IMR-90 (cell line): ENCODE measurements at regions not wholly inside any gene's neighbourhood (a gene's known extent, or its start where the extent isn't known, plus 50 kb on each side); places are given as distances from the start of the nearest gene placed in this dataset.

Experiments used
- ATAC-seq: fragments of 200-7000 bp; cut with Tn5 transposase; 2 replicates; pipeline ENCODE4 v1.9.1; 2020; ENCODE audit warnings: low read depth, mild to moderate bottlenecking, moderate library complexity
- BruUV-seq: library from RNA; stranded (reverse); fragments of 400-500 nt; replicated peaks from 2 replicates; lab custom pipeline; 2021; lab: Mats Ljungman, UMichigan
- CTCF ChIA-PET: fragments of 300-600 bp; formaldehyde crosslinking; extraction: SDS; loops from one replicate; lab custom pipeline; 2021; ENCODE audit warnings: antibody characterized with exemption; lab: Yijun Ruan, JAX
- POLR2A ChIA-PET: fragments of 300-600 bp; sonication (Branson Sonifier 250); formaldehyde crosslinking; loops from one replicate; lab custom pipeline; 2022; ENCODE audit warnings: antibody characterized with exemption; ENCODE audit not compliant: unreplicated experiment; lab: Charles Lee
- DNase-seq: peaks from one replicate; pipeline ENCODE4 v3.0.0; 2013
- H2AFZ ChIP-seq: replicated peaks from 2 replicates; pipeline ENCODE3; 2013; ENCODE audit warnings: low read length, mild to moderate bottlenecking; ENCODE audit not compliant: poor library complexity
- H2AK5ac ChIP-seq: 2 replicates; pipeline ENCODE4 v1.6.1; 2013; ENCODE audit warnings: low read depth, low read length, inconsistent platforms
- H2AK9ac ChIP-seq: replicated peaks from 2 replicates; pipeline ENCODE3; 2013; ENCODE audit warnings: mild to moderate bottlenecking, low read depth, low read length, moderate library complexity; ENCODE audit not compliant: poor library complexity
- H2BK120ac ChIP-seq: 2 replicates; pipeline ENCODE4 v1.6.1; 2013; ENCODE audit warnings: low read depth, low read length, inconsistent platforms
- H2BK15ac ChIP-seq: 3 replicates; pipeline ENCODE4 v1.6.1; 2013; ENCODE audit warnings: low read depth, low read length, inconsistent platforms
- H2BK20ac ChIP-seq: 2 replicates; pipeline ENCODE4 v1.6.1; 2013; ENCODE audit warnings: low read depth, mild to moderate bottlenecking, inconsistent platforms, low read length, moderate library complexity
- H2BK5ac ChIP-seq: 2 replicates; pipeline ENCODE4 v1.6.1; 2013; ENCODE audit warnings: mild to moderate bottlenecking, low read depth, low read length, inconsistent platforms; ENCODE audit not compliant: poor library complexity, severe bottlenecking
- H3K14ac ChIP-seq: replicated peaks from 2 replicates; pipeline ENCODE4 v1.6.1; 2013; ENCODE audit warnings: low read depth, low read length, inconsistent platforms
- H3K18ac ChIP-seq: 2 replicates; pipeline ENCODE4 v1.6.1; 2013; ENCODE audit warnings: low read depth, low read length, control low read depth
- H3K23ac ChIP-seq: 2 replicates; pipeline ENCODE4 v1.6.1; 2013; ENCODE audit warnings: low read depth, low read length, inconsistent platforms
- H3K27ac ChIP-seq: 2 replicates; pipeline ENCODE4 v1.5.1; 2013; ENCODE audit warnings: mild to moderate bottlenecking, control low read depth, low read length; ENCODE audit not compliant: insufficient read depth
- H3K27me3 ChIP-seq: 2 replicates; pipeline ENCODE4 v1.6.1; 2013; ENCODE audit warnings: low read length; ENCODE audit not compliant: control insufficient read depth, insufficient read depth
- H3K36me3 ChIP-seq: 2 replicates; pipeline ENCODE4 v1.6.1; 2013; ENCODE audit warnings: low read length, mixed read lengths; ENCODE audit not compliant: control insufficient read depth, insufficient read depth
- H3K4ac ChIP-seq: 2 replicates; pipeline ENCODE4 v1.6.1; 2013; ENCODE audit warnings: low read depth, low read length, inconsistent platforms
- H3K4me1 ChIP-seq: 2 replicates; pipeline ENCODE4 v1.6.1; 2013; ENCODE audit warnings: low read length, mixed read lengths; ENCODE audit not compliant: control insufficient read depth, insufficient read depth
- H3K4me2 ChIP-seq: 2 replicates; pipeline ENCODE4 v1.6.1; 2013; ENCODE audit warnings: low read depth, mild to moderate bottlenecking, control low read depth, low read length, moderate library complexity
- H3K4me3 ChIP-seq: 2 replicates; pipeline ENCODE4 v1.5.1; 2013; ENCODE audit warnings: low read depth, mild to moderate bottlenecking, control low read depth, low read length, moderate library complexity; ENCODE audit not compliant: insufficient read depth
- H3K56ac ChIP-seq: 2 replicates; pipeline ENCODE4 v1.6.1; 2013; ENCODE audit warnings: low read length, inconsistent platforms; ENCODE audit not compliant: insufficient read depth; ENCODE audit errors: extremely low read depth
- H3K79me1 ChIP-seq, 2 experiments: 2 replicates each; pipeline ENCODE4 v1.6.1; 2013; ENCODE audit warnings: low read length in 2 of 2, inconsistent platforms in 1 of 2, low read depth in 1 of 2
- H3K9ac ChIP-seq: 2 replicates; pipeline ENCODE4 v1.6.1; 2013; ENCODE audit warnings: low read depth, low read length, control low read depth
- H3K9me1 ChIP-seq: 2 replicates; pipeline ENCODE4 v1.6.1; 2013; ENCODE audit warnings: low read length, inconsistent platforms; ENCODE audit not compliant: insufficient read depth
- H3K9me3 ChIP-seq: 2 replicates; pipeline ENCODE4 v1.6.1; 2013; ENCODE audit warnings: low read length; ENCODE audit not compliant: control insufficient read depth, insufficient read depth
- H4K20me1 ChIP-seq: 2 replicates; pipeline ENCODE4 v1.6.1; 2013; ENCODE audit warnings: low read length, inconsistent platforms; ENCODE audit not compliant: insufficient read depth
- H4K5ac ChIP-seq: 2 replicates; pipeline ENCODE4 v1.6.1; 2013; ENCODE audit warnings: mild to moderate bottlenecking, low read depth, low read length, control low read depth
- H4K8ac ChIP-seq, 2 experiments: 2 replicates each; pipeline ENCODE4 v1.6.1; 2013; ENCODE audit warnings: low read depth in 2 of 2, low read length in 2 of 2, control low read depth in 1 of 2, inconsistent platforms in 1 of 2
- H4K91ac ChIP-seq: 2 replicates; pipeline ENCODE4 v1.6.1; 2013; ENCODE audit warnings: low read depth, low read length, inconsistent platforms; ENCODE audit not compliant: insufficient read depth
- BHLHE40 ChIP-seq: fragments of 150-350 bp; IDR thresholded peaks from 2 replicates; pipeline ENCODE4 v1.6.1; 2016; ENCODE audit warnings: mild to moderate bottlenecking, low read depth, low read length
- CEBPB ChIP-seq: IDR thresholded peaks from 2 replicates; pipeline ENCODE4 v1.6.1; 2012; ENCODE audit warnings: low read depth, low read length, improper control_type of control experiment
- CHD1 ChIP-seq: IDR thresholded peaks from 2 replicates; pipeline ENCODE4 v1.6.1; 2012; ENCODE audit warnings: low read depth, low read length, improper control_type of control experiment
- CTCF ChIP-seq: conservative IDR thresholded peaks from 2 replicates; pipeline ENCODE4 v1.5.1; 2012; ENCODE audit warnings: mild to moderate bottlenecking, low read depth, low read length, improper control_type of control experiment
- ELK1 ChIP-seq: fragments of 150-350 bp; IDR thresholded peaks from 2 replicates; pipeline ENCODE4 v1.6.1; 2016; ENCODE audit warnings: low read depth, mild to moderate bottlenecking, low read length, moderate library complexity, borderline replicate concordance
- FOS ChIP-seq: fragments of 150-350 bp; IDR thresholded peaks from 2 replicates; pipeline ENCODE4 v1.6.1; 2016; ENCODE audit warnings: low read depth, low read length
- MAFK ChIP-seq: IDR thresholded peaks from 2 replicates; pipeline ENCODE4 v1.6.1; 2012; ENCODE audit warnings: low read depth, low read length, improper control_type of control experiment
- MAZ ChIP-seq: IDR thresholded peaks from 2 replicates; pipeline ENCODE4 v1.6.1; 2012; ENCODE audit warnings: low read depth, mild to moderate bottlenecking, low read length, improper control_type of control experiment, moderate library complexity, borderline replicate concordance
- MXI1 ChIP-seq: IDR thresholded peaks from 2 replicates; pipeline ENCODE4 v1.6.1; 2012; ENCODE audit warnings: low read depth, mild to moderate bottlenecking, low read length, moderate library complexity, borderline replicate concordance
- NFE2L2 ChIP-seq: fragments of 150-350 bp; IDR thresholded peaks from 2 replicates; pipeline ENCODE4 v1.6.1; 2016; ENCODE audit warnings: low read depth, mild to moderate bottlenecking, low read length
- POLR2A ChIP-seq: IDR thresholded peaks from 2 replicates; pipeline ENCODE4 v1.6.1; 2012; ENCODE audit warnings: mild to moderate bottlenecking, low read depth, low read length
- RAD21 ChIP-seq: IDR thresholded peaks from 2 replicates; pipeline ENCODE4 v1.6.1; 2012; ENCODE audit warnings: low read length, improper control_type of control experiment
- RCOR1 ChIP-seq: IDR thresholded peaks from 2 replicates; pipeline ENCODE4 v1.6.1; 2012; ENCODE audit warnings: mild to moderate bottlenecking, low read length, improper control_type of control experiment; ENCODE audit not compliant: insufficient replicate concordance
- RFX5 ChIP-seq: IDR thresholded peaks from 2 replicates; pipeline ENCODE4 v1.8.0; 2012; ENCODE audit warnings: low read depth, mild to moderate bottlenecking, low read length, moderate library complexity
- SMC3 ChIP-seq: fragments of 150-350 bp; IDR thresholded peaks from 2 replicates; pipeline ENCODE4 v1.6.1; 2016; ENCODE audit warnings: low read depth, mild to moderate bottlenecking, antibody characterized with exemption, low read length, moderate library complexity
- dilution Hi-C: fragments of 300-500 bp; cut with HindIII; formaldehyde crosslinking; loops from one replicate; pipeline ENCODE4 v1.14.3; 2018; ENCODE audit warnings: low sequenced_read_pairs; ENCODE audit not compliant: unreplicated experiment
- in situ Hi-C: fragments of 300-500 bp; cut with MboI; formaldehyde crosslinking; loops from 3 replicates; pipeline ENCODE4 v1.14.3; 2019; ENCODE audit warnings: low sequenced_read_pairs, inconsistent platforms, mixed read lengths
- intact Hi-C: fragments of 100-400 bp; cut with micrococcal nuclease; formaldehyde crosslinking; loops from 2 replicates; pipeline ENCODE4 v1.10.0; 2022

- Histone ChIP-seq H3K4ac (no peak overlapping the region), H3K14ac (no peak overlapping the region), H4K91ac (no peak overlapping the region), H2BK120ac (no peak overlapping the region), H2AFZ (no peak overlapping the region), H3K56ac (no peak overlapping the region), H3K9ac (no peak overlapping the region), H4K20me1 (no peaks in the 10 kb centered on the region), H3K9me3 (peaks cover 5% of the 10 kb centered on the region; the same call in 1 of the 2 replicates), H4K8ac (no peak overlapping the region), H2AK9ac (no peak overlapping the region), H2BK20ac (no peak overlapping the region), H2BK15ac (no peak overlapping the region), H2BK5ac (no peak overlapping the region), H3K36me3 (no peaks in the 10 kb centered on the region), H3K4me1 (no peaks in the 10 kb centered on the region), H3K4me3 (no peak overlapping the region), H2AK5ac (no peak overlapping the region), H3K79me1 (no peaks in the 10 kb centered on the region), H3K23ac (no peak overlapping the region), H4K5ac (no peak overlapping the region), H3K27ac (no peak overlapping the region), H3K27me3 (no peaks in the 10 kb centered on the region), H3K9me1 (no peaks in the 10 kb centered on the region), H3K4me2 (no peak overlapping the region), H3K18ac (no peak overlapping the region)
- intact Hi-C loops: no loop called here
- no peak for ATAC-seq
- TF ChIP-seq MAFK: no peak
- no peak for TF ChIP-seq CHD1
- no peak for TF ChIP-seq NFE2L2
- no peak for TF ChIP-seq MXI1
- TF ChIP-seq POLR2A: no peak
- no peak for TF ChIP-seq RAD21
- no peak for TF ChIP-seq ELK1
- no peak for TF ChIP-seq CTCF
- no peak for TF ChIP-seq RFX5
- TF ChIP-seq BHLHE40: no peak
- no peak for TF ChIP-seq RCOR1
- TF ChIP-seq MAZ: no peak
- no peak for TF ChIP-seq CEBPB
- TF ChIP-seq FOS: no peak
- TF ChIP-seq SMC3: no peak
- ChIA-PET POLR2A (no interaction called here), CTCF (interaction anchor here (1.7 kb wide), 1 partner anchor 10 kb away, joined by 5 read pairs; no protein-coding TSS in a partner anchor)
- DNase-seq: no peak
- in situ Hi-C loops: no loop called here
- dilution Hi-C loops: no loop called here
- BruUV-seq: no TSS peak
Observed at GRCh38 chr12:97272471-97272870, 190.1 kb upstream of the RMST start.
